ACC112 (cell line): ENCODE measurements at regions not wholly inside any gene's neighbourhood (a gene's known extent, or its start where the extent isn't known, plus 50 kb on each side); places are given as distances from the start of the nearest gene placed in this dataset.

Experiments
- H2AFZ ChIP-seq: fragments of 200-600 bp; sonication (generic); one replicate; pipeline ENCODE4 v1.6.0; 2017; ENCODE audit warnings: antibody characterized with exemption, low read length; ENCODE audit not compliant: unreplicated experiment
- H3K27ac ChIP-seq: fragments of 200-600 bp; sonication (generic); 2 replicates; pipeline ENCODE4 v1.5.1; 2014; ENCODE audit warnings: low read depth, mild to moderate bottlenecking, antibody characterized with exemption, low read length, moderate library complexity
- H3K27me3 ChIP-seq: fragments of 200-600 bp; sonication (generic); 2 replicates; pipeline ENCODE4 v1.6.1; 2014; ENCODE audit warnings: mild to moderate bottlenecking, antibody characterized with exemption, low read length, moderate library complexity, mixed read lengths; ENCODE audit not compliant: insufficient read depth
- H3K36me3 ChIP-seq: fragments of 200-600 bp; sonication (generic); 2 replicates; pipeline ENCODE4 v1.6.1; 2016; ENCODE audit warnings: mild to moderate bottlenecking, antibody characterized with exemption, low read length, moderate library complexity, mixed read lengths; ENCODE audit not compliant: insufficient read depth
- H3K4me1 ChIP-seq: fragments of 200-600 bp; sonication (generic); one replicate; pipeline ENCODE4 v1.6.1; 2016; ENCODE audit warnings: low read length, mixed read lengths; ENCODE audit not compliant: insufficient read depth, unreplicated experiment, control insufficient read depth
- H3K4me3 ChIP-seq: fragments of 200-600 bp; sonication (generic); 2 replicates; pipeline ENCODE4 v1.5.1; 2014; ENCODE audit warnings: mild to moderate bottlenecking, low read depth, low read length
- H3K79me2 ChIP-seq: fragments of 200-600 bp; sonication (generic); one replicate; pipeline ENCODE4 v1.6.0; 2016; ENCODE audit warnings: low read length; ENCODE audit not compliant: control insufficient read depth, unreplicated experiment, insufficient read depth

- Histone ChIP-seq H2AFZ (no peak overlapping the region), H3K27ac (no peak overlapping the region), H3K36me3 (no peaks in the 10 kb centered on the region), H3K79me2 (no peaks in the 10 kb centered on the region), H3K27me3 (peaks cover 41% of the 10 kb centered on the region), H3K4me3 (no peak overlapping the region), H3K4me1 (peaks cover 12% of the 10 kb centered on the region)
Measured at GRCh38 chr11:71356904-71357303, 91.3 kb downstream of the DHCR7 start.

GRCh38 chr11:71356280-71356876 lies 91.8 kb downstream of the DHCR7 start:
- Histone ChIP-seq H3K79me2 (no peaks in the 10 kb centered on the region), H3K27me3 (peaks cover 41% of the 10 kb centered on the region), H2AFZ (no peak overlapping the region), H3K36me3 (no peaks in the 10 kb centered on the region), H3K4me1 (peaks cover 12% of the 10 kb centered on the region), H3K27ac (no peak overlapping the region), H3K4me3 (no peak overlapping the region)

DNA sequence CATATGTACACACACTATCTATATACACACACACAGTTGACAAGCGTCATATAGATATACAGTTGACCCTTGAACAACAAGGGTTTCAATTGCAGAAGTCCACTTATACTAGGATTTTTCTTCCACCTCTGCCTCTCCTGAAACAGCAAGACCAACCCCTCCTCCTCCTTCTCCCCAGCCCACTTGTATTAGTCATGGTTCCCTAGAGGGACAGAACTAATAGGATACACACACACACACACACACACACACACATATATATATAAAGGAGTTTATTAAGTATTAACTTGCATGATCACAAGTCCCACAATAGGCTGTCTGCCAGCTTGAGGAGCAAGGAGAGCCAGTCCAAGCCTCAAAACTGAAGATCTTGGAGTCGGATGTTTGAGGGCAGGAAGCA lies 92.9 kb downstream of the DHCR7 start:
- H2AFZ ChIP-seq, result no peak overlapping the region
- H3K4me3 ChIP-seq, result no peak overlapping the region
- no peak overlapping the region for H3K27ac ChIP-seq
- H3K36me3 ChIP-seq, result no peaks in the 10 kb centered on the region
- H3K27me3 ChIP-seq, result peaks cover 38% of the 10 kb centered on the region
- H3K4me1 ChIP-seq, result peaks cover 12% of the 10 kb centered on the region
- H3K79me2 ChIP-seq, result no peaks in the 10 kb centered on the region

- Histone ChIP-seq H3K27ac (no peak overlapping the region), H3K79me2 (no peaks in the 10 kb centered on the region), H3K4me1 (peaks cover 12% of the 10 kb centered on the region), H3K36me3 (no peaks in the 10 kb centered on the region), H3K4me3 (no peak overlapping the region), H2AFZ (no peak overlapping the region), H3K27me3 (peaks cover 39% of the 10 kb centered on the region)
Measured at GRCh38 chr11:71354394-71355105, 93.6 kb downstream of the DHCR7 start.

DNA sequence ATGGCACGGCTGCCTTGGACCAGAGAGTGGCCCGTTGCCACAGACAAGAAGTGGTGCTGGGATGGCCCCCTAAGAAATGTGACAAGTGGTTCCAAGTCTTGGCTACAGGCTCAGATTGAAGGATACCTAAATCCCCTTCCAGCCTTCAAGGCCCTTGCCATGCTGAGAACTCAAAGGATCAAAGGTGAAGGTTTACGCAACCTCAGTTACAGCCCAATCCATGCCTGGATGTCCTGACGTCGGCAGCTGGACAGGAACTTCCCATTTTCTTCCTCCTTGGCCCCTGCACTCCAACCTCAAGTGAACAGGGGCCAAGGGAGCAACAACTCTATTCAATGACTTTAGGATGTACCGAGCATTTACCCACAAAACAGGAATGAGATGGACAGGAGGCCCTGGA lies 95.4 kb downstream of the DHCR7 start:
- Histone ChIP-seq H3K27me3 (peaks cover 43% of the 10 kb centered on the region), H3K27ac (no peak overlapping the region), H3K79me2 (no peaks in the 10 kb centered on the region)

DNA sequence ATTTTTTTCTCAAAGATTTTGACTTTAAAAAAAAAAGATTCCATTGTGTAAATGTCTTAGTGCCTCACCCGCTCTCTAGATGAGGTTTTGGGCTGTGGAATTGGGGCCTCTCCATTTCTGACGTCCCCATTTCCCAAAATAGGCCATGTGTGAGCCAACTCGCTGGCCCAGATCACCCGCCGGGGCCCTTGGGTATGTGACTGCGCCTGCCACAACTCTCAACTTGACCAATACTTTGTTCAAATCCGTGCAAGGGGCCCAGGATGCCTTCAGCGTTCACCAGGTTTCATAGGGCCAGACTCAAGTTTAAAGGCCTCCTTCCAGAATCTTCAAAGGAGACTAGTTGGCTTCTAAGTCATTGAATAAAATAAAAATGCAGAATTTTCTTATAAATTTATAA lies 96.0 kb downstream of the DHCR7 start:
- Histone ChIP-seq H3K4me3 (no peak overlapping the region), H3K79me2 (no peaks in the 10 kb centered on the region), H2AFZ (no peak overlapping the region), H3K4me1 (peaks cover 12% of the 10 kb centered on the region), H3K27me3 (peaks cover 43% of the 10 kb centered on the region), H3K36me3 (no peaks in the 10 kb centered on the region), H3K27ac (no peak overlapping the region)

More for the DNA sequence above, 95.4 kb downstream of the DHCR7 start:
- Histone ChIP-seq H3K4me3 (no peak overlapping the region), H3K4me1 (peaks cover 12% of the 10 kb centered on the region), H2AFZ (no peak overlapping the region), H3K36me3 (no peaks in the 10 kb centered on the region)

- Histone ChIP-seq H3K4me1 (peaks cover under 1% of the 10 kb centered on the region), H3K36me3 (no peaks in the 10 kb centered on the region), H3K27me3 (peaks cover 60% of the 10 kb centered on the region), H3K79me2 (no peaks in the 10 kb centered on the region), H3K4me3 (no peak overlapping the region), H3K27ac (no peak overlapping the region), H2AFZ (no peak overlapping the region)
Measured at GRCh38 chr11:71349627-71350026, 97.2 kb upstream of the SHANK2 start.

DNA sequence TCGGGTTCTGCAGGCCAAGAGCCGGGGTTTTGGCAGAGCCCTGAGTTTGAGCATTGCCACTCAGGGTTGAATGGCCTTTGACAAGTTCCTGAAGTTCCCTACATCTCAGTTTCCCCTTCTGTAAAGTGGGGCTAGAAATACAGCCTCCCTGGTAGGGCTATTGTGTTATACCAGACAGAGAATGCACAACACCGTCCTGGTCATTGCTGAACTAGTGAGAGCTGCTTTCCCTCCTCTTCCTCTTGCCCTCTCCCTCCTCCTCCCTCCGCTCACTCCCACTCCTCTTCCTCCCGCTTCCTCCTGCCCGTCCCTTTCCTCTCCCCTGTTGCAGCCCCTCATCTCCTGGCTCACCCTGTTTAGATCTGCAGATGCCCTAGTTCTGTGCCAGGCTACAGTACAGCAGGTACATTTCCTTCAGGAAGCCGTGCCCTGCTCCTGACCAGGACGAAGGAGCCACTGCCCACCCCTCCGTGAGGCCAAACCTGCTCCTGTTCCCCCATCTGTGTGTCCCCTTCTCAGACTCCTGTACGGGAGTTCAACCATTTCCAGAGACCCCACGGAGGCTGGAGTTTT lies 91.5 kb upstream of the SHANK2 start:
- Histone ChIP-seq H3K27me3 (peaks cover 40% of the 10 kb centered on the region), H3K36me3 (no peaks in the 10 kb centered on the region), H3K27ac (no peak overlapping the region), H3K79me2 (no peaks in the 10 kb centered on the region), H2AFZ (no peak overlapping the region), H3K4me3 (no peak overlapping the region), H3K4me1 (no peaks in the 10 kb centered on the region)

GRCh38 chr11:71342951-71343827 lies 90.8 kb upstream of the SHANK2 start:
- Histone ChIP-seq H3K79me2 (no peaks in the 10 kb centered on the region), H3K36me3 (no peaks in the 10 kb centered on the region), H3K27ac (no peak overlapping the region), H2AFZ (no peak overlapping the region), H3K27me3 (peaks cover 33% of the 10 kb centered on the region), H3K4me1 (no peaks in the 10 kb centered on the region), H3K4me3 (no peak overlapping the region)

- H3K4me3 ChIP-seq, result no peak overlapping the region
- no peaks in the 10 kb centered on the region for H3K79me2 ChIP-seq
- H3K4me1 ChIP-seq, result no peaks in the 10 kb centered on the region
- no peak overlapping the region for H2AFZ ChIP-seq
- H3K27ac ChIP-seq, result no peak overlapping the region
- no peaks in the 10 kb centered on the region for H3K36me3 ChIP-seq
- peaks cover 27% of the 10 kb centered on the region for H3K27me3 ChIP-seq
Measured at GRCh38 chr11:71342116-71342515, 89.7 kb upstream of the SHANK2 start.
